ENCODE measurements at regions not wholly inside any gene's neighbourhood (a gene's known extent, or its start where the extent isn't known, plus 50 kb on each side); places are given as distances from the start of the nearest gene placed in this dataset.

DNA sequence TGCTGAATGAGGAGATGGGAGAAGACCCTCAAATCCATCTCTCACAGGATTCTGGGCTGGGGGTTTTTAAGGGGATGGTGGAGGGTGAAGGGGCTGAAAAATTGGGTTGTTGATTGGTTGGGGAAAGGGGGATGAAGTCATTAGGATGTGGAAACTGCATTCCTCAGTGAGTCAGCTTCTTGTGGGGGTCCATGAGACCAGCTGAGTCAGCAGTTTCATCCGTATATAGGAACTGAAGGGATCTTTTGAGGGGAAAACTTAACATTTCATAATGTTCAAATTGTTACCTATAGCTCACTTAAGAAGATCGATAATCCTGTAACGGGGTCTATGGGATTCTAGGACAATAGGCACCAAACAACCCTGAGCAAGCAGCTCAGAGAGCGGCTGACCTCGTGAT is 213.4 kb downstream of the CBLN1 start:
- no peak for DNase-seq

DNA sequence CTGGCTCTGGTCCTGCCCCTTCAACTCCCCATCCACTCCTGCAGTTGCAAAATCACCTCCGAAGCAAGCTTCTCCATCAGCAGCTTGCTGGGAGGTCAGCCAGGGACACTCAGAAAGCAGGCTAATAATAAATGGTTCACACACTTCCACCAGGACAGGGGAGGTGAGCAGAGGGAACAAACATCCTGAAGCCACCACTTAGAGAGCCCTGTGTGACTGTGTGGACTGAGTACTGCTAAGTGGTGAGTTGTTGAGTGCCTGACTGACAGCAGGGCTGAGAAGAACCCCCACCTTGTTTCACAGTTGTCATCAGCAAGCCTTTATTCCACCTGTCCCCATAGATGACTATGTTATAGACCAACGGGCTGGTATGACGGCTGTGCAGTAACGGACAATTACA is 213.9 kb downstream of the CBLN1 start:
- DNase-seq: no peak

DNA sequence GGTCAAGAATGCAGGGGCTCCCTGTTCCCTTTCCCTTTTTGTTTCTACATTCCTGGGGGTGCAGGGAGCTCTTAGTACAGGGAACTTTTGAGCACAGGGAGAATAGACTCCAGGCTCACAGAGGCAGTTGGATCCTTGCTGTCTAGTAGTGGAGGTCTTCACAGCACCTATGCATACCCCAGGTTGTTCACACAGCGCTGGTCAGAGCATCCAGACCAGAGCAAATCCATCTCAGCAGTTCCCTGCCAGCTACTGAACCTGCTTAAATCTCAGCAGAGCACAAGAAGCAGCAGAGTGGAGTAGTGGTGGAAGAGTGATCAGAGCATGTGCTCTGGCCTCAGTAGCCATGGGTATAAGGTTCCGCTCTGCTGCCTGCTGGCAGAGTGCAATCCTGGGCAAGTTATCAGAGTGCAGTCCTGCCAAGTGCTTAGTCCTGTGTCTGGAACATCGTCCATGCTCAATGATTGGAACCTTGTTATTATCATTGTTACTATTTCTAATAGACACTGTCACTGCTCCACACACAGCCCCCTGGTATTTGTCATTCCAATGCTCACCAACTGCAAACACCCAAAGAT is 220.4 kb downstream of the CBLN1 start:
- no peak for DNase-seq

DNA sequence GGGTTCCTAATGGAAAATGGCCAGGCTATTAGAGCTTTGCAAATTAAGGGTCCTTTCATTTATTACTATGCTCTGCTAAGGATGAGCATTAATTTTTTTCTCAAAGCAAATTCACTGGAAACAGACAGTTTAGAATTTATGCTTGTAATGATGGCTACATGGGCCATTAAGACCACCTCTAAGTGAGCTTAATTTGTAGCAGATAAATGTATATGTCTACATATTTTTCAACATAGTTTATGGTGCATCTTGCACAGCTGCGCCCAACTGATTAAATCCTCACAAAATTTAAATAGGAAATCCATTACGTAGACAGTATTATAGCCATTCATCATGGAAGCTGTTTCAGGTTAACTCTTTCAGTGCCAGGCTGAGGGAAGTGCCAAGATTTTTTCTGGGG is 220.9 kb downstream of the CBLN1 start:
- no peak for DNase-seq

DNA sequence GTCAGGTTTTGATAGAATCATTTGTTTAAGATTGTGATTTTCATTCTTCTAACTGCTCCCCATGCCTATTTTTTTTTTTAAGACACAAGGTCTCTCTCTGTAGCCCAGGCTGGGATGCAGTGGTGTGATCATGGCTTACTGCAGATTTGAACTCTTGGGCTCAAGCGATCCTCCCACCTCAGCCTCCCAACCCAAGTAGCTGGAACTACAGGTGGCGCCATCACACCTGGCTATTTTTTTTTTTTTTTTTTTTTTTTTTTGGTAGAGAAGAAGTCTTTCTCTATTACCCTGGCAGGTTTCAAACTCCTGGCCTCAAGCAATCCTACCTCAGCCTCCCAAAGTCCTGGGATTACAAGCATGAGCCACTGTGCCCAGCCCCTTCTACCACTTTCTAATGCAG is 223.3 kb downstream of the CBLN1 start:
- DNase-seq: no peak

DNA sequence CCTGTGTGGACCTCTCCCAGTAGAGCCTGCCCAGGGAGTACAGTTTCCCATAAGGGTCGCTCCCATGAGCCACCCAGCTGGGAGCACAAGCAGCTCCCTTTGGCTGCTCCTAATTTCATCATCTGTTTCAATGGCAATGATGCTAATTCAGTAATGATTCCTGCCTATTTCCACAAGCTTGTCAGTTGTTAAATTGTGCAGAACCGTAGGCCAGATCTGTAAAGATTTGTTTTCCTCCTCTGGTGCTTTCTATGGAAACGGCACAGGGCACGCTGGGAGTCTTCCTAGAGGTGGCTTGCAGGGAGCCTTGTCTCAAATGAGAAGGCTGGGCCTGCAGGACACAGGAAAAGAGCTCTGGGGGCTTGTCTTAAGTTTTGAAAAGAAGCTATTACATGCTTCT is 223.7 kb downstream of the CBLN1 start:
- DNase-seq: no peak

DNA sequence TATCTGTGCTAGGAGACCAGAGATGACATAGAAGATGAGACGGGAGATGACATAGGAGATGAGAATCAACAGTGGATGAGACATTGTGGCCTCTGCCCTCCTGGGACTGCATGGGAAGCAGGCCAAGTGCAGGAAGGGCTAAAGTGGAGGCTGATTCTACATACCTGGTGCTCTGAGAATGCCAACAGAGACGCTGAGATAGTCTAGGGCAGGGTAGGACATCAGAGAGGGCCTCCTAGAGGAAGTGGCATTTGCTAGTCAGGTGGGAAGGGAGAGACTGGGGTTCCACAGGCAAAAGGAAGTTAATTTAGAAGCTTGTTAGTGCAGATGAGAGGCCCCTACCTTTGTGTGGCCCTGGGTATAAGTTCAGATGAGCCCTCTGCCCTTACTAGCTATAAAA is 224.2 kb downstream of the CBLN1 start:
- DNase-seq: no peak

DNA sequence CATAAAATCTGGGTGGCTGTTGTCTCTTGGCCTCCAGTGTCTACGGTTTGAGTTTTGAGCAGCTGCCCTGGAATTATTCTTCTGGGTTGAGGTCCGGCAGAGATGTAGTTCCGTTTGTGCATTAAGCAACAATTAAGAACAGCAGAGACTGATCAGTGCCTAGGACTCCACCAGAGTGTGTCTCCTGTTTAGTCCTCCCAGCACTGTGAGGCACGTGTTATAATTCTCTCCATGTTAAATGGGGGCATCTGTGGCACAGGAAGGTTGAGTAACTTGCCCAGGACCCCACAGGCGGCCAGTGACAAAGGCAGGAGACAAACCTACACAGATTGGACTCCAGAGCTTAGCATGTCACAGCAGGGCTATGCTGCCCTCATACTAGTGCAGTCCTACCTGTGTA is 225.1 kb downstream of the CBLN1 start:
- DNase-seq: no peak

DNA sequence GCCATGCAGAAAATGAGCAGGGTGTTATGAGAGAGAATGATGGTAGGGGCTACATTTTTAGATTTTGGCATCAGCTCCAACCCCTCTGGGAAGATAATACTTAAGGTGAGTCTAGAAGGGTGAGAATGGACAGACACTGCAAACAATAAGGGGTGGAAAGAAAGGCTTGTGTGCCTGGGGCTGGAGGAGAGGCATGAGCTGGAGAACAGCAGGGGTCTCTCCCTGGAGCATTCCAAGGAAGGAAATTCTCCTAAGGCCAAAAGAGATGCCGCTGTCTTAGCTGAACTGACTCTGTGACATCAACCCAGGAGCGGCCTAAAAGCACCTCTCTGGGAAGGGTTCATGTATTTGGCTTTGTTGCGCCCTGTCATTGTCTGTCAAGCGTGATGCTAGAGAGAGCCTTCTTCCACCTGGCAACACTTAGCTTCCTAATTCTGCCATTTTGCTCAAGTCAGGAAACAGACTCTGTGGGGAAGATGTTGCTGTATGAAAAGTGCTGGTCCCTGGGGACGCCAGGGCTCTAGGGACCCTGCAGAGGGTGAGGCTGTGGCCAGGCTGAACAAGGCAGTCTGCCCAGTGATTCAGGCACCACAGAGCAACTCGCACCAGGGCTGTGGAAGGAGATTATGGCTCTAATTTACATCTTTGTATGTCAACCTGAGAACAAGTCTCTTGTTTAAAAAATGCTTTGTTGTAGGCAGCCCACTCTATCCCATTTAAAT is 225.7 kb downstream of the CBLN1 start:
- DNase-seq: no peak

DNA sequence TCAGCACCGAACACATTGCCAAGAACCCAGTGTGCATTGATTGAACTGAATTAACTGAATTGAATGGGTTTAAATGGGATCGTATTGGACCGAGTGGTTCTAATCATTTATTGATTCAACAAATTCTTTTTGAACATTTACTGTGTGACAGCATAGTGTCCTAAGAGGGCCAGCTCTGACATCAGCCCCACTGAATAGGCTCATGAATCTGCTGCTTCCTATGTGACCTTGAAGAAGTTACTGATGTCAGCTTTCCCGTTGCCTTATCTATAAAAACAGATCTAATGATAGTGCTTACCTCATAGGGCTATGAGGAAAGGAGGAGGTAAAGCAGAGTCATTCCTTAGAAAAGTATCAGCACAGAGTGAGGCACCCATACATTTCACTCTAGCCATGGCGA is 226.3 kb downstream of the CBLN1 start:
- no peak for DNase-seq

DNA sequence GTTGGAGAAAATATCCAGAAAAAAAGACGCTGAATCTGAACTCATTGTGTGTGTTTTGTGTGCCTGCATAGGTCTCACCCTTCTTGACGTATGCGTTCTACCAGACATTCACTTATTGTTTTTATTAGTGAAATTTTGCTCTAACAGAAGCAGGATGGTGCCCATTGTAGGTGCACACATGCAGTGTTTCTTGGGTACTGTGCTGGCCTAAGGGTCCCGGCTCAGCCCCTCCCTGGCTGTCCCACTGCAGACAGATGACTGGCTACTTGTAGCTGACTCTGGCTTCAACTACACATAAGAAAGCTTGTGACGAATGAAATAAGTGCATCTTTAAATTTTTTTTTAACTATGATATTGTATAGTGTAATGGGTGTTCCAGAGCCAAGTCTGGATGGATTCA is 227.0 kb downstream of the CBLN1 start:
- DNase-seq: no peak

DNA sequence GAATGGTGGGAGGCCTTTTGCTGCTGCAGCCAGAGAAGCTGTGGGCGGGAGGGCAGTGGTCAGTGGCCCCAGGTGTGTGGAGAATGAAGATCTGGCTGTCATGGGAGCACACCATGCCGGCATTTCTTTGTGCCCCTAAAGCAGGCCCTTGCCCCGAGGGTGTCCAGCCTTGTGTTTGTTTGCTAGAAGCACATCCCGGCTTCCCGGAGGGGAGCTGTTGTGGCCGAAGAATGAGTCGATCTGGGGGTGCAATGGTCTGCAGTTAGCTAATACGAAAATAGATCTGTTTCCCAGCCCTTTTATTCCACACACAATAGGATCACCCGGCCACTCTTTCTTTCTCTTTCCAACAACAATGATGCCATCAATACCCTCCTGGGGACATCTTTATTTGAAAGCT is 228.8 kb downstream of the CBLN1 start:
- no peak for DNase-seq

DNA sequence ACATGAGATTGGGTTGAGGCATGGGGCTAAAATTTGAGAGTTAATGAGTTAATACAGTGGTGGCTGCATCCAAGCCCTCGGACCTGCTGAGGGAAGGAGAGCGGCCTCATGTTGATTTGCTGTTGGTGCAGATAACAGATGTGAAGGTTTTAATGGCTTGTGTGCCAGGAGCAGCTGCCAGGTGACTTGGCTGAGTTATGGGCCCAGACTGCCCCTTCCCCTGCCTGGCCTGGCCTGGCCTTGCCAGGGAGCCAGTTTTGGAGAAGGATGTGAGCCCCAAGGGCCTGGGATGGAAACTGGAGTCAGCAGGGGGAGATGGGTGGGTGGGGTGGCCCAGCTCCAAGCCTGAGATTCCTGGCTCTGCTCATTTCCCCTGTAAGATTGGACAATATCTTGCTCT is 230.1 kb downstream of the CBLN1 start:
- DNase-seq: no peak

DNA sequence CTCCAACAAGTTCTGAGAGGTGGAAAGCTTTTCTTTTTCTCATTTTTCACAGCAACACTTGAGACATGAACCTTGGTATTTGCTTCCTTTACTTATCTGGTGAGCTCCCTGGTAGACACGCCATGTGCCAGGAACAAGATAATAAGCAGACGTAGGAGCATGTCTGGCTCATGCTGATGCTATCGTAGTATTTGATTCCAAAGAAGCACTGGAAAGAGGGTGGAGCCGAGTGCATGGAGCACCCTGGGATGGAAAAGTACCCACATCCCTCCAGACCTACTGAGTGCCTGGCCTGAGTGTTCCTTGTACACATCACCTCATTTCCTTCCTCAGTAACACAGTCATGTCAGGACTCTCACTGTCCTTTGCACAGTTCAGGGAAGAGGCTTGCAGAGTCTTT is 231.0 kb downstream of the CBLN1 start:
- no peak for DNase-seq

DNA sequence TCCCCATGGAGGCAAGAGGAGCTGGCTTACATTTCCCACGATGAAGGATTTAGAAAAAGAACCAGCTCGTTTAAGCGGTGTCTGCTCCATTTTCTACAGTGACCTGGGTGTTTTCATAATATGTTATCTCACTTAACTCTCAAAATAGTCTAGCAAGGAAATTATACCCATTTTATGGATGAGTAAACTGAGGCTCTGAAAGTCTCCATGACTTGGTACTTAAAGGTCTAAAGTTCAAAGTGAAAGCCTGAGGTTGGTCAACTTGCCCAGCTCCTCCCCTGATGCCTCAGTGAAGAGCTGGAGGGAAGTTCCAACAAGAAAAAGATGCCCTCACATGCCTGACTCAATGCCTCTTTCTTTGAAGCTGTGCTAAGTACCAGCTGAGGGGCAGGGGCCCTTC is 232.0 kb downstream of the CBLN1 start:
- no peak for DNase-seq

DNA sequence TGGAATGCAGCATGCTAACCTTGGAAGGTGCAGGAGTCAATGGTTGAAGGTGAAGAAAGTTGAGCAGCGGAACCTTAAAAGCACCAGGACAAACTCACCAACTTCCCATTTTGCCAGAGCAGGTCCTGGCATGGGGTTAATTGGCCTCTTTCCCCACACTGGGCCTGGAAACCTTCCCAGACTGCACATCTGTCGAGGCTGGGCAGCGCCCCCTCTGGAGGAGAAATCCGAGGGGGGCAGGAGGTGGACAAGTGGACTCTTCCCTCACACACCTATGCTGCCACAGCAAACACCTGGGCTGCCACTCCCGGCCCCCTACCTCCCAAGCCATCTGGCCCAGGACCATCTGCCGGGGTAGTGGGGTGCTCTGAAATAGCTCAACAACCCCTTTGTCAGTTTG is 232.4 kb downstream of the CBLN1 start:
- DNase-seq: no peak

DNA sequence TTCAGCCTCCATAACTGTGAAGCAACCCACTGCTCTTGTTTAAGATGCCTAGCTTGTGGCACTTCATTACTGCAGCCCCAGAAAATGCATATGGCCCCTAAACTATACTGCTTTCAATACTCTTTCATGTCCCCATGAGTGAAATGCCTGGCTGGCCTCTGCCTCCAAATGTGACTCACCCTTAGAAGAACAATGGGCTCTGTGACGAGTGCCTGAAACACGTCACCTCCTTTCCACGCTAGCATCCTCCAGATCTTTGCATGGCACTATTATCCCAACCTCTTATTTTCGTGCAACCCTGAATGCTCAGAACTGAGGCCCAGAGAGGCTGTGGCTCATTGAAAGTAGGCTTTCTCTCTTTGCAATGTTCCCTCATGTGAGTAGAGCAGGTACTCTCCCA is 233.1 kb downstream of the CBLN1 start:
- no peak for DNase-seq

DNA sequence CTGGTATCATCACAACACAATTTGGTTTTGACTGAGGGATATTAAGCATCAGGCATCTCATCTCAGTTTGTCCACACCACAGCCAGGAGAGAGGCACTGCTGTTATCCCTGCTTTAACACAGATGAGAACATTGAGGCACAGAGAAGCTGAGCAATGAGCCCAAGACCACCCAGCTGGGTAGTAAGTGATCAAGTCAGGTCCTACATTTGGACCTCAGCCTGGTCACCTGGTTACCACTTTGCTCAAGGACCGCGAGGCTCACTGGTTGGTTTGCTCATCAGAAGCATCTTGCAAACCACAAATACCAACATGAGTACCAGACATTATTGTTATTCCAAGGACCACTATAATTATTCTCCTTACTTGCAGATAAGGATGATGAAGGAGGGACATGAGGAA is 245.5 kb downstream of the CBLN1 start:
- DNase-seq: no peak

DNA sequence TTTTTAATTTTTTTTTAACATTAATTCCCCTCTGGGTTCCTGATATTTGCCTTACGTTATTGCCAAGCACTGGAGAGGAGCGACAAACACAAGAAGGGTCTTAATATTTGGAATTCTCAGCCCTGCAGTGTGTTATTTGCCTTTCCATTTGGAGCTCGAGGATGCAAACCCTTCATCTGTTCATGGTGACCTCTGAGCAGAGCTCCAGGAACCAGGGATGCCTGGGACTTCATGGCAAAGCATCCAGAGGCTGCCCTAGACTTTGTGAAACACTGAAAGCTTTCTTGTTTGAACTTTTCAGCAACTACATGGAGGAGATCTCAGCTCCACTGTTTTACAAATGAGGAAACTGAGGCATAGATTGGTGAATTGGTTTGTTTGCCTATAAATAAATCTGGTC is 254.2 kb downstream of the CBLN1 start:
- DNase-seq: no peak

DNA sequence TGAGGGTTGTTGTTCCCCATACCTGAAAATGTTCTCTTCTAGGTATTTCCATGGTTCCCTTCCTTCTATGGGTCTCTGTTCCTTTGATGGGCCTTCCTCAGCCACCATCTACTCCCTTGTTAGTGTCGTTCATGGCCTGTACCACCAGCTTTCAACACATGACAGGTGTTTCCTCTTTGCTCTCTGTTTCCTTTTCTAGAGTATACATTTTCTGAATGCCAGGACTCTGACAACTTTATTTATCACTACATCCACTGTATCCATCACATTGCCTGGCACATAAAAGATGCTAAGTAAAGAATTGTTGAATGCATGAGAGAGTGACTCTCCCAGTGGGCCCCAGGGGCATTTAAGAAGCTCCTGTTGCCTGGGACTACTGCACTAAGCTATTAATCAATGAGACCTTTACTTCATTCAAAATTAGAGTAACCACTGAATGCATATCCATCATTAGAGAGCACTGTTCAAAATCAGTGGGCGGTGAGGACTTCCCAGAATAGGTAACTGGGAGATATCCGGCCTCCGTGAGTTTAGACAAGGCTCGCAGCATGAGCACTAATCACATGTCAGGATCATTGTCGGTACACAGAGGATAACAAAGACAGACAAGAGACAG is 255.0 kb downstream of the CBLN1 start:
- DNase-seq: no peak

DNA sequence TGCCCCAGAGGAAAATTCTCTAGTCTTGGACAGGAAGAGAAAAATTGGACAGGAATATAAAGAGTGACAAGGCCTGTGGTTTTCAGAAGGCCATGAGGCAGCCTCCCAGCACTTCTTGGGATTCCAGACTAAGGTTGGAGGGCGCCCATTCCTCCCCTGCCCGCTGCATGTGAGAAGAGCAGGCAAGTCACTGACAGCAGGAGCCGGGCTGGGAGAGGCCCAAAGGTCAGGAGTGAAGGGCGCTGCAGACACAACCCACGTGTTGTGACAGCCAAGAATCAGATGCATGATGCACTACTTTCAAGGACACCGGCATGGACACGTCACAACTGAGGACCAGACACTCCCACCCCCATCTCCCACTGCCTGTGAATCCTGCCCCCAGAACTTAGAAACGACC is 256.7 kb downstream of the CBLN1 start:
- DNase-seq: no peak

DNA sequence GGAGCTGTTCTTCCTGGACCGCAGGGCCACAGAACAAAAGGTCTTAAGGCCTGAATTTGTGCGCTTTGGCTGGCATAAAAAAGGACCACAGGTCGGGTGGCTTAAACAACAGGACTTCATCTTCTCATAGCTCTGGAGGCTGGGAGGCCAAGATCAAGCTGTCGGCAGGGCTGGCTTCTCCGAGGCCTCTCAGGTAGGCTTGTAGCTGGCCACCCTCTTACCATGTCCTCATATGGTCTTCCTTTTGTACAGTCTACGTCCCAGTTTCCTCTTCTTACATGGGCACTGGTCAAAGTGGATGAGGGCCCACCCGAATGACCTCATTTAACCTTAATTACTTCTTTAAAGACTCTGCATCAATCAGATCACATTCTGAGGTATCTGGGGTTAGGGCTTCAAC is 257.6 kb downstream of the CBLN1 start:
- DNase-seq: no peak

DNA sequence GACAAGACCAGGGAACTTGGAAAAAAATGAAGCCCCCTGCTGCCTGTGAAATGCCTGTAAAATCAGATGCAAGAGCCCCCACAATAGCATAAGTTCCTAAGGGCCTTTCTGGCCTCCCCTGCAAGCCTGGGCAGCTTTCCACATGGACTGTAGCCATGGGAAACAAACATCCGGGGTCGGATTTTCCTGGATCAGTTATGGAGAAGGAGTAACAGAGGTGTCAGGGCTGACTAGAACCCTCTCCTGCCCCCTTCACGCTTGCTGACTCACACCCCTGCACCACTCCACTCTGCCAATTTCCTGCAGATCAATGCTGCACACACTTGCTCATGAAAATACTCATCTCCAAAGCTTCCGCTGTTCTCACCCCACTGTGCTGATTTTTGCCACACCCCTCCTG is 258.6 kb downstream of the CBLN1 start:
- DNase-seq: no peak

DNA sequence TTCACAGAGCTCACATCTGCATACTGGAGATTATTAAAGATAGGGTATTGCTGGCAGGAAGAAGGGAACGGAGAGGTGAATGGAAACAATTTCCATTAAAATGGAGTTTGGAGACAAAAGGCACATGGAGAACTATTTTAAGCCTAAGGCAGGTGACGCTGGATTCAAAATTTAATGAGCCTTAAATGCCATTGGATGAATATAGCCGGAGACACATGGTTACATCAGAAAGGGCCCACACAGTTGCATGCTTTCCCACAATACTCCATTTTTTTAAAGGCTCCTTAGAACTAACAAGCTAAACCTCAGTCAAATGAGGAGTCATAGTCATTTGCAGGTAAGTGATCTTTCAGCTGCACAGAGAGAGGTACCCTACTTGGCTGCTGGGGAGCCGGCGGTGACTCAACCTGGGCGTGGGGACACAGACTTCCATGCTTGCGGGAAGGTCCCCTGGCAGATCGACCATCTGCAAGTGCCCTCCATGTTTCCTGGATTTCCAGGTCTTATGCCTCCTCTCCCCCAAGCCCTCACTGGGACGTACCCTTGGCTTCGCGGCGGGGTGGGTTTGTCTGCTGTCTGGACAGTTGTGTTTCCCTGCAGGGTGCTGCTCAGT is 259.2 kb downstream of the CBLN1 start:
- DNase-seq: no peak

Measured in cerebellar nuclear complex (tissue), 1 donor.